ENCODE measurements at regions not wholly inside any gene's neighbourhood (a gene's known extent, or its start where the extent isn't known, plus 50 kb on each side); places are given as distances from the start of the nearest gene placed in this dataset.

DNA sequence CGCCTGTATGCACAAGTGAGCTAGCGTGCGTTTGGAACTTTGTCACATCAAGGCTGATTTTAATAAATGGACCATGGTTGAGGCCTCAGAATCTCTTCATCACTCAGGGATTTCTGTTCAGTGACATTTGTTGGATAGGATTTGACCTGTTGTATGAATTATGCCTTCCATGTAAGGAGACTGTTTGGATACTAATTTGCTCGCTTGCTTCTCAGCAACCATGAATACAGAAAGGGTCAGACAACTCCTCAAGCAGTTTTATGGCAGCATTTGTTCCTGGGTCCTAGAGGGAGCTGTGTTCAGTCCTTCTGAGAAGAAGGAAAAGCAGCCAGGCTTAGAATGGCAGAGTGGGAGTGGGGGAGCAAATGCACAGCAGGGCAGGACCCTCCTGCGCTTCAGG is 269.7 kb upstream of the LCORL start:
- TF ChIP-seq, protein P1, sequence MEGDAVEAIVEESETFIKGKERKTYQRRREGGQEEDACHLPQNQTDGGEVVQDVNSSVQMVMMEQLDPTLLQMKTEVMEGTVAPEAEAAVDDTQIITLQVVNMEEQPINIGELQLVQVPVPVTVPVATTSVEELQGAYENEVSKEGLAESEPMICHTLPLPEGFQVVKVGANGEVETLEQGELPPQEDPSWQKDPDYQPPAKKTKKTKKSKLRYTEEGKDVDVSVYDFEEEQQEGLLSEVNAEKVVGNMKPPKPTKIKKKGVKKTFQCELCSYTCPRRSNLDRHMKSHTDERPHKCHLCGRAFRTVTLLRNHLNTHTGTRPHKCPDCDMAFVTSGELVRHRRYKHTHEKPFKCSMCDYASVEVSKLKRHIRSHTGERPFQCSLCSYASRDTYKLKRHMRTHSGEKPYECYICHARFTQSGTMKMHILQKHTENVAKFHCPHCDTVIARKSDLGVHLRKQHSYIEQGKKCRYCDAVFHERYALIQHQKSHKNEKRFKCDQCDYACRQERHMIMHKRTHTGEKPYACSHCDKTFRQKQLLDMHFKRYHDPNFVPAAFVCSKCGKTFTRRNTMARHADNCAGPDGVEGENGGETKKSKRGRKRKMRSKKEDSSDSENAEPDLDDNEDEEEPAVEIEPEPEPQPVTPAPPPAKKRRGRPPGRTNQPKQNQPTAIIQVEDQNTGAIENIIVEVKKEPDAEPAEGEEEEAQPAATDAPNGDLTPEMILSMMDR (conservative IDR thresholded peaks at IDR 0.05; ENCODE audit: low read depth, low read length), result no peak
- no peak for TF ChIP-seq EZH2 (IDR thresholded peaks at IDR 0.05; ENCODE audit: borderline replicate concordance, low read depth, low read length, poor library complexity, severe bottlenecking)
